ENCODE measurements at regions not wholly inside any gene's neighbourhood (a gene's known extent, or its start where the extent isn't known, plus 50 kb on each side); places are given as distances from the start of the nearest gene placed in this dataset.

DNA sequence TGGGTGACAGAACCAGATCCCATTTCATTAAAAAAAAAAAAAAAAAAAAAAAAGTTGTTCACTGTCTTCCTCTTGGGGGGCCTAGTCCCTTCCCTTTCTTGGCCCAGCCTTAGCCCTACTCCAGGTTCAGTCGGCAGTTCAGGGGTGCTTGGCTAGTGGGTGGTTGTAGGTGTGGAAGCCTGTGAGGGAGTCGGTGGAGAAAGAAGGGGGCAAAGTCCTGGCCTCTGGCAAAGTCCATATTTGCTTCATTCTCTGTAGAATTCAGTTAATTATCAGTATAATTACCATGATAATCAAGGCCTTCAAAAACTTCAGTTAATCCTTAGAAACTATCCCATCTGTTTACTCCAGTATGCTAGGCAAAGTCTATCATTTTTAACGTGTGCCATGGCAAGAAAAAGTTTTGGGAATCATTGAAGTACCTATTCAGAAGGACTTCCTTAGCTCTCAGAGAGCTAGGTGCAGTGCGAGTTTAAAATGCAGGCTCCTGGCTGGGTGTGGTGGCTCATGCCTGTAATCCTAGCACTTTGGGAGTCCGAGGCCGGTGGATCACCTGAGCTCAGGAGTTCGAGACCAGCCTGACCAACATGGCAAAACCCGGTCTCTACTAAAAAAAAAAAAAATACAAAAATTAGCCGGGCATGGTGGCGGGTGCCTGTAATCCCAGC, 205.7 kb upstream of the ARG1 start:
- Histone ChIP-seq H3K9me3 (ENCODE audit: insufficient read depth, low read length) (no peaks in the 10 kb centered on the region), H4K20me1 (ENCODE audit: insufficient read depth, low read length) (no peaks in the 10 kb centered on the region), H3K79me2 (ENCODE audit: low read length) (no peaks in the 10 kb centered on the region), H3K27ac (ENCODE audit: low read length) (no peak overlapping the region), H2AFZ (ENCODE audit: low read depth, low read length) (no peak overlapping the region), H3K4me1 (ENCODE audit: low read length) (peaks cover 7% of the 10 kb centered on the region; the same call in 1 of the 2 replicates), H3K4me2 (ENCODE audit: low read length) (no peak overlapping the region), H3K9ac (ENCODE audit: low read length) (no peak overlapping the region), H3K4me3 (ENCODE audit: low read length) (no peak overlapping the region), H3K27me3 (ENCODE audit: low read depth, low read length) (no peaks in the 10 kb centered on the region), H3K36me3 (replicated peaks; ENCODE audit: low read depth, low read length) (no peaks in the 10 kb centered on the region)
- no peak for TF ChIP-seq EZH2phosphoT487 (IDR thresholded peaks at IDR 0.05; ENCODE audit: low read depth)
- TF ChIP-seq, protein P1, sequence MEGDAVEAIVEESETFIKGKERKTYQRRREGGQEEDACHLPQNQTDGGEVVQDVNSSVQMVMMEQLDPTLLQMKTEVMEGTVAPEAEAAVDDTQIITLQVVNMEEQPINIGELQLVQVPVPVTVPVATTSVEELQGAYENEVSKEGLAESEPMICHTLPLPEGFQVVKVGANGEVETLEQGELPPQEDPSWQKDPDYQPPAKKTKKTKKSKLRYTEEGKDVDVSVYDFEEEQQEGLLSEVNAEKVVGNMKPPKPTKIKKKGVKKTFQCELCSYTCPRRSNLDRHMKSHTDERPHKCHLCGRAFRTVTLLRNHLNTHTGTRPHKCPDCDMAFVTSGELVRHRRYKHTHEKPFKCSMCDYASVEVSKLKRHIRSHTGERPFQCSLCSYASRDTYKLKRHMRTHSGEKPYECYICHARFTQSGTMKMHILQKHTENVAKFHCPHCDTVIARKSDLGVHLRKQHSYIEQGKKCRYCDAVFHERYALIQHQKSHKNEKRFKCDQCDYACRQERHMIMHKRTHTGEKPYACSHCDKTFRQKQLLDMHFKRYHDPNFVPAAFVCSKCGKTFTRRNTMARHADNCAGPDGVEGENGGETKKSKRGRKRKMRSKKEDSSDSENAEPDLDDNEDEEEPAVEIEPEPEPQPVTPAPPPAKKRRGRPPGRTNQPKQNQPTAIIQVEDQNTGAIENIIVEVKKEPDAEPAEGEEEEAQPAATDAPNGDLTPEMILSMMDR (IDR thresholded peaks at IDR 0.05; ENCODE audit: low read depth, low read length): no peak

DNA sequence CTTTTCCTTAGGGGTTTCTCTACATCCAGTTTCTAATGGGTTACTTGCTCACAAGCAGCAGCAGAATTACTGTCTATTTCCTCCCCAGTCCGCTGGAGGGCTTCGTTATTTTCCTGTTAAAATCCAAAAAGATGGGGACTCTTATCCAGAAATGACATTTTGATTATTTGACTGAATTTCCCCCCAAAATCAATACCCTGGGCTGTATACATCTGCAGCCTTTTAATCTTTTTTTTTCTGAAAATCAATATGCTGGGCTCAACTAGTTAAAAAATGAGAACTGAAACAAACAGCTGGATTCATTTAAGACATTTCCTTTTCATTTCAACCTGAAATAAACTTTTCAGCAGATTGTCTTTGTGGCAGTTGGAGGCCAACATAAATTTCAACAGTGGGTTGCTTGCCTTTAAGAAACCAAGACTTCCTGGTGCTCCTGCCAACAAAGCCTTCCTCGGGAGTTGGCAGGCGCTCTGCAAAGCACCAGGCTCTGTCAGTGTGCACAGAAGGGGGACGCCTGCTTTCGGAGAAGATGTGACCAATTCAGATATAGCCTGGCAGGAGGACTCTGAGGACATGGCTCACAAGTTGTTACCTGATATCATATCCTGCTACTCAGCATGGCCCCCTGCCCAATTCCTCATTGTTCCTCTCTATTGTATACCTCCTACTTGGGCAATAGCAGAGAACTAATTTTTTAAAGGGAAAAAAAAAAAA, 204.7 kb upstream of the ARG1 start:
- Histone ChIP-seq H4K20me1 (ENCODE audit: insufficient read depth, low read length) (no peaks in the 10 kb centered on the region), H3K4me3 (ENCODE audit: low read length) (no peak overlapping the region), H3K27ac (ENCODE audit: low read length) (no peak overlapping the region), H2AFZ (ENCODE audit: low read depth, low read length) (no peak overlapping the region), H3K9me3 (ENCODE audit: insufficient read depth, low read length) (no peaks in the 10 kb centered on the region), H3K79me2 (ENCODE audit: low read length) (no peaks in the 10 kb centered on the region), H3K36me3 (replicated peaks; ENCODE audit: low read depth, low read length) (no peaks in the 10 kb centered on the region), H3K4me1 (ENCODE audit: low read length) (peaks cover 7% of the 10 kb centered on the region; the same call in 1 of the 2 replicates), H3K27me3 (ENCODE audit: low read depth, low read length) (no peaks in the 10 kb centered on the region), H3K9ac (ENCODE audit: low read length) (no peak overlapping the region), H3K4me2 (ENCODE audit: low read length) (peak overlapping the region; percentile 28)
- no peak for TF ChIP-seq EZH2phosphoT487 (IDR thresholded peaks at IDR 0.05; ENCODE audit: low read depth)
- TF ChIP-seq, protein P1 (IDR thresholded peaks at IDR 0.05; ENCODE audit: low read depth, low read length): no peak

DNA sequence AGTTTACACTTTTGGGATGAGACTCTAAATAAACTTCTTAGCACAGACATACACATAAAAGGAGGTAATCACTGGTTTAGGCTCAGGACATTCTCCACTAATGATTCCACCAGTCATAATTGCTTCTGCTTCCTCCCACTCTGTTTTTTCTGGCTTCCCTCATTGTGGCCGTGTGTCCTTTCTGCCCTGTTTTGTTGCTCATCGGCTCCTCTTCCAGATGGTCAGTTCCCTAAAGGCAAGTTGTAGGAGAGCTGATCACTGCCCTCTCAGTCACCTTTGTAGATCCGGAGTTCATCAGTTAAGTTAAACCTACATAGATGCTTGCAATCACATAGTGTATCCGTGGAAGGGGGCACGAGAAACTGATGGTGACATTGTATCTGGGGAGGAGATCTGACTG, 200.5 kb upstream of the ARG1 start:
- no peak for TF ChIP-seq EZH2phosphoT487 (IDR thresholded peaks at IDR 0.05; ENCODE audit: low read depth)
- TF ChIP-seq, protein P1 (IDR thresholded peaks at IDR 0.05; ENCODE audit: low read depth, low read length): no peak
- Histone ChIP-seq H3K27me3 (ENCODE audit: low read depth, low read length) (no peaks in the 10 kb centered on the region), H3K27ac (ENCODE audit: low read length) (no peak overlapping the region), H3K4me3 (ENCODE audit: low read length) (no peak overlapping the region), H3K79me2 (ENCODE audit: low read length) (no peaks in the 10 kb centered on the region), H3K4me2 (ENCODE audit: low read length) (no peak overlapping the region), H3K36me3 (replicated peaks; ENCODE audit: low read depth, low read length) (no peaks in the 10 kb centered on the region), H2AFZ (ENCODE audit: low read depth, low read length) (no peak overlapping the region), H3K4me1 (ENCODE audit: low read length) (peaks cover 7% of the 10 kb centered on the region; the same call in 1 of the 2 replicates), H3K9me3 (ENCODE audit: insufficient read depth, low read length) (no peaks in the 10 kb centered on the region), H3K9ac (ENCODE audit: low read length) (no peak overlapping the region), H4K20me1 (ENCODE audit: insufficient read depth, low read length) (no peaks in the 10 kb centered on the region)

DNA sequence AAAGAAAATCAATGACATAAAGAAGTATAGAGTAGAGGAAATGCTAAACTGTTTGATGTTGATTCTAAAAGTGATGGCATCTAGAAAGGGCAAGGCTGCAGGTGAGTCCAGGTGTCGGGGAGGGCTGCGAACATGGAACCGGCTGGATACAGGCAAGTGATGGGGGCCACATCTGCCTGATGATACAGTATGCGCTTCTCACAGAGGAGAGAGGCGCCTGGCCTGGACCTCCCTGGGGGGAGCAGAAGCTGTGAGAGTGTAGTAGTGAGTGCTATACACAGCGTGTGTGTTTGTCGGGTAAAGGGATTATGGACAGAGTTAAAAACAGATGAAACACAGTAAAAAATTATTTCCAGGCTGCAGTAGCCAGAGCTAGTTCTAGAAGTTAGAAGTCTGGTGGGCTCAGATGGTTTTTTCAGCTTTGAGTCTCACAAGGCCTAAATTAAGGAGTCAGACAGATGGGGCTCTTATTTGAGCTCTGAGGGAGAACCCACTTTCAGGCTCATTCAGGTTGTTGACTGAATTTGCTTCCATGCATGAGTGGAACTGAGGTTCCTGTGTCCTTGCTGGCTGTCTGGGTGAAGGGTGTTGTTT, 195.8 kb upstream of the ARG1 start:
- H3K79me2 ChIP-seq (ENCODE audit: low read length): no peaks in the 10 kb centered on the region
- no peaks in the 10 kb centered on the region for H3K36me3 ChIP-seq (replicated peaks; ENCODE audit: low read depth, low read length)
- no peak overlapping the region for H3K4me2 ChIP-seq (ENCODE audit: low read length)
- no peak overlapping the region for H3K4me3 ChIP-seq (ENCODE audit: low read length)
- H3K27ac ChIP-seq (ENCODE audit: low read length): no peak overlapping the region
- TF ChIP-seq, protein P1 (IDR thresholded peaks at IDR 0.05; ENCODE audit: low read depth, low read length): no peak
- no peak for TF ChIP-seq EZH2phosphoT487 (IDR thresholded peaks at IDR 0.05; ENCODE audit: low read depth)
- no peaks in the 10 kb centered on the region for H4K20me1 ChIP-seq (ENCODE audit: insufficient read depth, low read length)
- no peak overlapping the region for H2AFZ ChIP-seq (ENCODE audit: low read depth, low read length)
- H3K4me1 ChIP-seq (ENCODE audit: low read length): no peaks in the 10 kb centered on the region
- no peak overlapping the region for H3K9ac ChIP-seq (ENCODE audit: low read length)
- H3K9me3 ChIP-seq (ENCODE audit: insufficient read depth, low read length): no peaks in the 10 kb centered on the region
- no peaks in the 10 kb centered on the region for H3K27me3 ChIP-seq (ENCODE audit: low read depth, low read length)
